HuH-7.5 (cell line): ENCODE measurements at regions not wholly inside any gene's neighbourhood (a gene's known extent, or its start where the extent isn't known, plus 50 kb on each side); places are given as distances from the start of the nearest gene placed in this dataset.
"Not testable (repeated sequence)": the region's sequence is repeated elsewhere in the genome, so short reads cannot be mapped to it uniquely, and the experiment has no call there.

Experiments used
- DNase-seq: peaks from one replicate; pipeline ENCODE4 v3.0.0; 2011; ENCODE audit warnings: low spot score

DNA sequence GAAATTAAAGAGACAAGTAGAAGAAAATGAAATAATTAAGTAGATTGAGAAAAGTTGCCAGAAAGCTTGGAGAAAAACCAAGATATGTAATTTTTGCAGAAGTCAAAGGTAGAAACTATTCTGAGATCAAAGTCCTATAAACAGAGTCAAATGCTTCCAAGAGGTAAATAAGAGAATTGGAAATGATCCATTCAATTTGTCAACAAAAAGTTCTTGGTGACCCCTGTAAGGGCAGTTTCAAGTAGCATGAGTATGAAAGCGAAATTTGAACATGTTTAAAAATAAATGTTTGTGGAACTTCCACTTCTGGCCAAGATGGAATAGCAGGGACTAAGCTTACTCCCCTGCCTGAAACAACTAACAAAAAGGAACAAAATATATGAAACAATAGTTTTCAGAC is 562.0 kb downstream of the SMARCA1 start:
- DNase-seq: no peak

DNA sequence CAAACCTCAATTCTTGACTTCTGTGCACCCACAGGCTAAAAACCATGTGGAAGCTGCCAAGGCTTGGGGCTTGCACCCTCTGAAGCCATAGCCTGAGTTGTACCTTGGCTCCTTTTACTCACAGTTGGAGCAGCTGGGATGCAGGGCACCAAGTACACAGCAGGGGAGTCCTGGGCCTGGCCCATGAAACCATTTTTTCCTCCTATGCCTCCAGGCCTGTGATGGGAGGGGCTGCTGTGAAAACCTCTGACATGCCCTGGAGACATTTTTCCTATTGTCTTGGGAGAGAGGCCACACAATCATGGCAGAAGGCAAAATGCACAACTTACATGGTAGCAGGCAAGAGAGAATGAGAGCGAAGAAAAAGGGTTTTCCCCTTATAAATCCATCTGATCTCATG is 568.6 kb downstream of the SMARCA1 start:
- DNase-seq: not testable (repeated sequence)

DNA sequence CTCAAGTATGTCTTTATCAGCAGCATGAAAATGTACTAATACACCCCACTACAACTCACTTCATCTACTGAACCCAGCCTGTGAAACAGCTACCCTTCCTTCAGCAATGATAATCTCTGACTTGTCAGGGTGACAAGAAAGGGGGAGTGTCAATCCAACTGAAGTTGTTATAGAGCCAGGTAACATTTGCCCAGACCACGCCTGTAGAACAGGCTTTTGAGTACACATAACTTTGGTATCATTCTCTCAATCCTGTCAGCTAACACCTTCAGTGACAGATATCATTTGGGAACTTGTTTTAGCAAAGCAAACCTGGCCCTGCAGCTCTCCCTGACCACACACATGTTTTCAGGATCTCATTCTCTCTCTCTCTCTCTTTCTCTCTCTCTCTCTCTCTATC is 592.2 kb downstream of the SMARCA1 start:
- DNase-seq: no peak

DNA sequence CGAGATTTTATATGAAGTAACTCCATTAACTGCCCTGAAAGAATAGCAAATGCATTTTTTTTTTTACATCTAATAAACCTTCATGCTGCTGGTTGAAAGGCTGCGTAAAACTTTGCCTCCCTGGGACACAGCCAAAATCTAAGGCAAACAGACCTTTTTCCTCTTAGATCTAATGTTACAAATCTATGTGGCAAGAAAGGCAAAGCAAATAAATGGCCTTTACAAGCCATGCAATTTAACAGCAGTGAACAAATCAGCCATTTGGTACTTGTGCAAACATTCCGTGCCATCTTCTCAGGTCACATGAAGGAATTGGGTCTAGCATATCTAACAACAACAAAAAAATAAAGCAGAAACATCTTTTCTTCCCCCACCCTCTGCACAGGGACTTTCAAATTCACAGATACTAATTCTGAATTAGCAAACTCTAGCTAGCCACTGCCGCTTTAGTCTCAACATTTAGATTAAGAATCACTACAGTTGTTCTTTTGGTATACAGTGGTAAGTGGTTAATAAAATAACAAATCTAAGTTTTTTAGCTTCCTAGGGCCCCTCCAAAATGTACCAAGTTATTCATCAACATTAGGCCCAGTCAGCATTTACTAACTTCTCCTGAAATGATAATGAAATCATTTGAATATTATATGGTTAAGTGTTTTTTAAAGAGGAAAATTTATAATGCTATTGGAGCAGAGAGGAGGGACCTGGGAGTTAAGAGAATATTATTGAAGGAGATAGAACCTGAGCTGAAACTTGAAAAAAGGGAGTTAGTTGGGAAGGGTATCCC is 593.8 kb downstream of the SMARCA1 start:
- DNase-seq: no peak

DNA sequence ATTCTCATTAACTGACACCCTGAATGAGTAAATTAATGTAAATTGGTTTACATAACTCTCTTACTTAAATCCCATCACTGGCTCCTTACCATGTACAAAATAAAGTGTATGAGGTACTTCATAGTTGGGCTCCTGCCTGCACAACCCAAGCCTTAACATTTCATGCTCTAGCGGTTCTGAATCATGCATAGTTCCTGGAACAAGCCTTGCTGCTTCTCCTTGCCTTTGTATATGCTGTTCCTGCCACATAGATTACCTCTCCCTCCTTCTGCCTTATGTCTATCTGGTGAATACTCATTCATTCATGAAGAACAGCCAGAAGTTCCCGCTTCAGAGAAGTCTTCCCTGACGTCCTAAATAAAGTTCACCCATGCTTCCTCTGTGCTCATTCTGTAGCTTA is 594.7 kb downstream of the SMARCA1 start:
- DNase-seq: no peak

DNA sequence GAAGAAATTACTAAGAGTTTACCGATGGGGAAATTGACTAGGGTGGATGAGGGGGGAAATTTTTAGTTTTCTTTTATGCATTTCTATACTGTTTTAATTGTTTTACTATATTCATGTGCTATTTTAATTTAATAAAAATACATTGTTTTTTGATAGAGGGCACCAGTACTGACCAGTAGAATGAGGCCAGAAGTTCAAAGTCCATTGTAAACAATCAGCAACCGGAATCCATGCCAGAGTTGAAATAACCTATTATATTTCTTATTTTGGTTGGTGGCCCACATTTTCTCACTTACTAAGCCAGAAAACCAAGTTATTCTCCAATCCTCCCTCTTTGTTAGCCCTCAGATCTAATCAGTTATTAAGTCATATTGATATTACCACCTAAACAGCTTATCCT is 595.9 kb downstream of the SMARCA1 start:
- no peak for DNase-seq

DNA sequence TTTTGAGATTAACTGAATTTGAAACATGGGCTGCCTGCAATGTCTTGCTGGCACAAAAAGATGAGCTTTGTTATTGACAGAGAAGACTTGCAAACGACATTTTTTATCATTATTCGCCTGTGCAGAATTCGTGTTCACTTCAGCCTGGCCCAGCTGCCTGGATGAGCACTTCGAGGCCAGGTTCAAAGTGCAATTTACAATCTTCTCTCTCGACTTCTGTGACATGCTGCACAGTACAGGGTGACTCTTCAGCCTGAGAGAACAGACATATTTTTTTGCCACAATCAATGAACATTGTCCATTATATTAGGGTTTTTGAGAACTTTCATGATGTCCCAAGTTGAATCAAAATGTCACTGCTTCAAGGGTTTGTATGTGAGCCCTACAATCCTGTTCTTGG is 616.5 kb downstream of the SMARCA1 start:
- DNase-seq: no peak

DNA sequence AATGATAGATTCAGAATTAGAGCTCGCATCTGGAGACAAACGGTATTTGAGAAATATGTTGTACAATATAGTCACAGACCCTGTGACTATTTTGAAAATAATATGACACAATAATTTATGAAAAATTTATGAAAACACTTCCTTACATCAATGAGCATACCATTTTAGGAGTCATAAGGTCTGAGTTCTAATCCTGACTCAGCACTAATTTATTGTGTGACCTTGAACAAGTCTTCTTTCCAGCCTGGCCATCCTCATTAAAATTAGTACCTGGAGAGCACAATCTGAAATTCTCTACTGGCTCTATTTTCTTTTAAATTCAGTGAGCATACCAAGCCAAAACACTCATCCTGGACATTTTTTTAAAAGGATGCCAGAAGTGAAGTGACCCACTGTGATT is 622.3 kb downstream of the SMARCA1 start:
- DNase-seq: no peak

DNA sequence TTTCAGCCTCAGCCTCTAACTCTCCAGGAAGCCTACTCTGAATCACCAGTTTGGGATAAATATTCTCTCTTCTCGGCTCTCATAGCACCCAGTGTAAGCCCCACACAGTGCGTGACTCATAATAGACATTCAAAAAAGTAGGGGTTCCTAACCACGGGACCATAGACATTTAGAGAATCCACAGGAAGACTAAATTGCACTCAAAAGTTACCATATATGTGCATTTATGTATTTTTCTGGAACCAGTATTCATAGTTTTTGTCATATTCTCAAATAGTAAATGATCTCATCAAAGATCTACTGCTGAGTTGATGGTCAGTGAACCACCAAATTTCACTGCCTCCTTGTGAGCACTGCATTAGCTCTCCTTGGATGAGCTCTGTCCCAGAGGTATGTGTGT is 625.7 kb downstream of the SMARCA1 start:
- no peak for DNase-seq

DNA sequence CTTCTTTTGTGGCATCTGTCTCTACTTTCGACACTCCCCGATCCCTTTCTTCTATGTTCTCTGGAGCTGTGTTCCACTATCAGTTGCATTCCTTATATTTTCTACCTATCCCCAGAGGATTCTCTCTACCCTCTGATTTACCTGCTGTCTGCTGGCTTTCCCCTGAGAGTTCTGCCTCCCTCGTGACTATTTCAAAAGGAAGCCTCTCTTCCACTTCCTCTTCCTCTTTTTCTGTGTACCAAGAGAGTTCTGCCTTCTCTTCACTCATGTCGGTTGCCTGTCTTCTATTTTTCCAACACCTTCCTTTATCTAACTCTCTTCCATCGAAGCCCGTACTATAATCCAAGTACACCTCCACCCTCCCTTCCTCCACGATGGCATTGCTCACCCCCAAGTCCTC is 631.7 kb downstream of the SMARCA1 start:
- no peak for DNase-seq

DNA sequence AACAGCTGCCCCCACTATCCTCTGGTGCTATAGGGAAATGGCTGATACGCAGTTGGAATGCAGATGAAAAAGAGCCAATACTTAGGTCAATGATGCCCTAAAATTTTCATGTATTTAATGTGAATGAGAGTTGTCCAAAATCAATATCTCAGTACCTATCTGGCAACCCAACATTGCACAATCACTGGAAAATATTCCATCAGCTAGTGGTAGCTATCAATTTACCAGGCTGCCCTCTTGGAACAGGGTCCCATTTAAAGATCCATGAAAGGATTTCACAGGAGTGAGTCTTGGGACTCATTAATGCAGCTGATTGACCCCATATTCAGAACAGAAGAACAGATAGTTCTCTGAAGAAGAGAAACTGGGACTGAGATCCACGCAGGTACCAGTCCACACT is 638.9 kb downstream of the SMARCA1 start:
- DNase-seq: no peak

DNA sequence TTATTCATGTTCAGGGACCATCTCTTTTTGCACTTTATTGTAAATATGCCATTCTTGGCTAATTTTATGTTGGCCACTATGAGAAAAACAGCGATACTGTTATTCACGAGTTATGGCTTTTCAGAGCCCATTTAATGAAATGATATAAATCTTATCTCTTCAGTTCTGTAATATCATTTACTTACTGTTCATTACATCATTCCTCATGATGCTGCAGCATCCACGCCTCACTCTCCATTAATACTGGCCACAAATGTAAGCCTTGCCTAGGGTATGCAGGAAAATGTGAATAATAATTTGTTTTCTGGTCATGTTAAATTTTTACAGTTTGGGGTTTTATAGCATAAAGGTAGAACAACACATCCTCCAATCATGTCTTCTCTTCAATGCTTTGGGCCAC is 639.6 kb downstream of the SMARCA1 start:
- no peak for DNase-seq

DNA sequence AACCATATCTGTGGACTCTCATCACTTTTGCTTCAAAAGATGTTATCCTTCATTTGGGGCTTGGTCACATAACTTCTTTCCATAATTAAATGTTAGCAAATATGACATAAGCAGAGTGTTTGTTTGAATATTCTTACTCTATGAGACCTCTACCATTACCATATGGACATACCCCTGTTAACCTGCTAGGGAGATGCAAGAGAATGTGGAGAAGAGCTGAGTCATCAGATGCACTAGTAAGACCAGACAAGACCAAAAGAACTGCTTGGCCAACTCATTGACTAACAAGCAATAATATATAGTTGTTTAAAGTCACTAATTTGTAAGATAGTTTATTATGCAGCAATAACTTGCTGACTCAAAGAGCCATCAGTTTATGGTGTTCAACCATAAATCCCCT is 652.9 kb downstream of the SMARCA1 start:
- no peak for DNase-seq

DNA sequence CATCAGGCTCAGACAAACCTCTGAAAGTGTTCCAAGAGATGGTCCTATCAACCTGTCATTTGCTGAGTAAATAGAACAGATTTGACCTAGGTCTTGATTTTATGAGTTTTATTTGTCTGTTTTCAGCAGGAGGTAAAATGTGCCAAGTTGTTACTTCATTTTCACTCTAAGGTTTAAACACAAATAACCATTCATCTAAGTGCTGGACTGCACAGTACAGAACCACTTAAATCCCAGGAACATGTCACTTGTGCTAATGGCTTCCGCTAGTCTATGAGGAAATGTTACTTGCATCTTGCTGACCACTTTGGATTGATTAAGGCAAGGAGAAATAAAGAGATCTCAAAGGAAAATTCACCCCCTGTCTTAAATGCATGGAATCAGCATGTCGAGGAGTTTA is 660.7 kb downstream of the SMARCA1 start:
- DNase-seq: no peak

DNA sequence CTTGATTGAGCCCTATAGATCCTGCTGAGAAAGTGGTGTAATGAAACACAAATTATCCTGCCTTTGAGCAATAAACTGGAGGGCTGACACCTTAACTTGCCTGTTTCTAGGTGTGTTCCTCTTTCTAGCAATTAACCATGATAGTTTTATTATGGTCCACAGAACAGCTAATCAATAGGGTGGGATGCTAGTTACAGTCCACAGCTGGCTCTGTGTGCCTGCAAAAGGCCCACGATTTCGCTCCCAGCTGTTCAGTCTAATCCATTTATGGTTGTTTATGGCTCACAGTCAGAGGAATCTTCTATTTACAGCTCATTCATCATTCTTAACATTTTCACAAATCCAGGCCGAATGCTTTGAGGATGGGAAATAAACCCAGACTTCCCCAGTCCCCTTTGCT is 674.9 kb downstream of the SMARCA1 start:
- no peak for DNase-seq

DNA sequence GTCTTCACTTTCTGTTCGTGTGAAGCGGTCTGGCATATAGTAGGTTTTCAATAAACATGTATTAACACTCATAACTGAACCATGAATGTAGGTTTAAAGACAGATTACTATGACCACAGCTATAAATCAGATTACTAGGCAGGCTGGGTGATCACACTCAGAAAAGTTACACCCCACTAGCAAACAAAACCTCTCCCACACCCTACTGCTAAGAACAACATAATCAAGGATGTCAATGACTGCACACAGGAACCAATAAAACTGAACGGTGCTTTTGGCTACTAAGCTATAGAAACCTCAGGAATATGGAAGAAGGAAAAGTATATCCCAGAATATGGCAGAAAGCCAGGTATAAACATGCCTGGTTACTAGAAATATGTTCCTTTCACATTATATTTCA is 676.9 kb downstream of the SMARCA1 start:
- DNase-seq: no peak

DNA sequence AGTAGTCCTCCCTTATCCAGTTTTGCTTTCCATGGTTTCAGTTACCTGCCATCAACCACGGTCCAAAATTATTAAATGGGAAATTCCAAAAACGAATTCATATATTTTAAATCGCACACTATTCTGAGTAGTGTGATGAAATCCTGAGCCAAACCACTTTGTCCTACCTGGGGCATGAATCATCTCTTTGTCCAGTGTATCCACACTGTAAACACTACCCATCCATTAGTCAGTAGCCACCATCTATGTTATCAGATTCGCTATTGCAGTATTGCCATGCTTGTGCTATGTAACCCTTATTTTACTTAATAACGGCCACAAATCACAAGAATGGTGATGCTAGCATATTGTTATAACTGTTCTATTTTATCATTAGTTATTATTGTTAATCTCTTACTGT is 704.6 kb downstream of the SMARCA1 start:
- no peak for DNase-seq

DNA sequence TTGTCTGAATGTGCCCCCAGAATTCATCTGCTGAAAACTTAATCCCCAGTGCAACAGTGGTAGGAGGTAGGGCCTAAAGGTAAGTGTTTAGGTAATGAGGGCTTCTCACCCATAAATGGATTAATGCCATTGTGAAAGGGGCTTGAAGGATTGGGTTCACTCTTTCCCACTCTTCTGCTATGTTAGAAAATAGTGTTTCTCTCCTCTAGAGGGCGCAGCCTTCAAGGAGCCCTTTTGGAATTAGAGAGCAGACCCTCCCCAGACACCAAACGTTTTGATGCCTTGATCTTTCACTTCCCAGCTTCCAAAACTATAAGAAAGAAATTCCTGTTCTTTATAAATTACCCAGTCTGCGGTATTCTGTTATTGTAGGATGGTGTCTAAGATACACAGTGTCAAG is 706.4 kb downstream of the SMARCA1 start:
- DNase-seq: no peak

DNA sequence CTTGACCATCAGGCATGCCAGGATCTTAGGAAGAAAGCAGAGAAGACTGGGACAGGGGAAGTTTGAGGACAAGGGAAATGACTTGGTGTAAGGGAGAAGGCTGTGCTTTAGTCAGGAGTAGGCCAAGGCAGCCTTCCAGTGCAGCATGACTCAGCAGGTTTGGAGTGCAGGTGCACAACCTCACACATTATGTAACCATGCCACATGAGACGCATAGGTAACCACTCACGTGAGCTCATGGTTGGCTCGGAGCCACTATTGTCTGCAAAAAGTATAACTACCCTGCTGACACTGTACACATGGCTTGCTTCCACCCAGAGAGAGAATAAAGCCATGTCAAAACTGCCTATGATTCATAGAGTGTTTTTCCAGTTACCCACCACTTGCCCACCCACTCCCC is 715.9 kb downstream of the SMARCA1 start:
- DNase-seq: no peak

DNA sequence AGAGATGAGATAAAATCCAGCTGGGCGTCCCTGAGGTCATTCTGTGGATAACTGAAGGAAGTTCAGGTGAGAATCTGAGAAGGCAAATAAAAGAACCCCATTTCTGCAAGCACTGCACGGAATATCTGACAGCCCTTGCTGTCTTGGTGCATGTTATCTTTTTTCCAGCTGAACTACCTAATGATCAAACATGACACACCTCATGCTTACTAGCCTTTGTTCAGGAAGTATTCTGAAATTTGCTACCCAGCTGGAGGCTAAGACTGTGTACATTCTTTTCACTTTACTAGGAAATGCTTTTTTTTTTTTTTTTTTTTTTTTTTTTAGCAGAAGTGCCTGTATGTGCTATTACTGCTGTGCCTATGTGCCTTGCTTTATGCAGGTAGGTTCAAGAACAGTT is 718.1 kb downstream of the SMARCA1 start:
- no peak for DNase-seq

DNA sequence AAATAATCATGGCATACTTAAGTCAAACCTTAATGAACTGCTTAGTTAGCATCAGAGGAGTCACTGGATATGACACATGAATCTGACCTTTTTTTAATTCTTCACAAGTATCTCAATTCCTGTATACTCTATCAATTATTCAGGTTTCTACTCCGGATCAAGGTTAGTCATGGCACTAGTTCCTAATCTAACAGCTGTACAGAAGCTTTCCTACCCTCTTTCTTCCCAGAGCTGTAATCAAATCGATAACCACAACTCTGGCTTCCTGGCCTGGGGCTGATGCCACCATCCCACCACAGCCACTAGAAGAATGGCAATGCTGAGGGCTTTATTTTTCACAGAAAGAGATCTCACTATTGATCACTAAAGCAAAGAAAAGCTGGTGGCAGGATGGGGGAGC is 718.5 kb downstream of the SMARCA1 start:
- no peak for DNase-seq

DNA sequence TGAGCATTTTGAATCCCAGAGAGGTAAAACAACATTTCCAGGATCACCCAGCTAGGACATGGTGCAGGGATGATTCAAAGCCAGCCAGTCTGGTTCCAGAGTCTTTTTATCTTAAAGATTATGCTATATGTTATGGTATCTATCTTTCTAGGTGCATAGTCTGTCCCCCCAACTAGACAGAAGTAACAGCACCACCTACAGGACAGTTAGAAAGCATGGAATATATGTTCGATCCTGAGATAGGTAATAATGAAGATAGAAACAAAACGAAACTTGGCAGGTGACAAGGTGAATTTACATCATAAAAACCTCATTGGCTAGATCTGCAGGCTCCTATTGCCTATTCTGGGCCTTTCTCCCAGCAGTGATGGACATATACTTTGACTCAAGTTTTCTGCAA is 723.2 kb downstream of the SMARCA1 start:
- DNase-seq: peak; percentile 5

DNA sequence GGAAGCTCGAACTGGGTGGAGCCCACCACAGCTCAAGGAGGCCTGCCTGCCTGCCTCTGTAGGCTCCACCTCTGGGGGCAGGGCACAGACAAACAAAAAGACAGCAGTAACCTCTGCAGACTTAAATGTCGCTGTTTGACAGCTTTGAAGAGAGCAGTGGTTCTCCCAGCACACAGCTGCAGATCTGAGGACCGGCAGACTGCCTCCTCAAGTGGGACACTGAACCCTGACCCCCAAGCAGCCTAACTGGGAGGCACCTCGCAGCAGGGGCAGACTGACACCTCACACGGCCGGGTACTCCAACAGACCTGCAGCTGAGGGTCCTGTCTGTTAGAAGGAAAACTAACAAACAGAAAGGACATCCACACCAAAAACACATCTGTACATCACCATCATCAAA is 730.9 kb upstream of the ACTRT1 start:
- not testable (repeated sequence) for DNase-seq

DNA sequence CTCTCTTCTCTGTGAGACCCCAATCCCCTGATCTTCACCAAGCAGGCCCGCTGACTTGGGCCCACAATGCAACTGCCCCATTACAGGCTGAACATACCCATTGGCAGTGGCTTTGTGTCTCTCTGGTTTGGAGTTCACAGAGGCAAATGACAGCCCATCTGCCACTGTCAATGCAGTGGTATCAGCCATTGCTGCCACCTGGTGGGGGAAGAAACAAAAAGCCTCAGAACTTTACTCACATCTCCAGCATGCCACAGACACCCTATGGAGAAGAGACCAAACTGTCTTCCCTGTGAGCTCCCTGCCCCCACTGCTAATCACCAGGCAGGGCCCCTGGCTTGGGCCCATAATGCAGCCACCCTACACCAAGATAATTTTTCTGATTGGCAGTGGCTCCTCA is 729.3 kb upstream of the ACTRT1 start:
- DNase-seq: peak; percentile 15

DNA sequence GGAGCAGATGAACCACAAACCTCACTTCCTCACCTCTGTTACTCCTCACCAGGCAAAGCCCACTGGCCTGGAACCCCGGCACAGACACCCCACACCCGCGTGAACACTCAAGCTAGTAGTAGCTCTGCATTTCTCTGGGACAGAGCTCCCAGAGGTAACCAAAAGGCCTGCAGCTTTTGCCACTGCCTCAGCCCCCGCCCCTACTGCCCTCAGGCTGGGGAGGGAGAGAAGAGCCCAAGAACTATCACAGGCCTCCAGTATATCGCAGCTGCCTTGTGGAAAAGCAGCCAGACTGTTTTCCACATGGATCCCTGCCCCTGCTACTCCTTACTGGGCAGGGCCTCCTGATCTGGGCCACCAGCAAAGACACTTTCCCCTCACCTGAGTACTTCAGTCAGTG is 728.7 kb upstream of the ACTRT1 start:
- no peak for DNase-seq
